GM19043 (cell line): ENCODE measurements at regions not wholly inside any gene's neighbourhood (a gene's known extent, or its start where the extent isn't known, plus 50 kb on each side); places are given as distances from the start of the nearest gene placed in this dataset.

Experiments
- ATAC-seq: cut with Tn5 transposase; IDR thresholded peaks from one replicate; pipeline ENCODE4 v1.9.1; 2021; ENCODE audit warnings: low read depth; ENCODE audit not compliant: unreplicated experiment

DNA sequence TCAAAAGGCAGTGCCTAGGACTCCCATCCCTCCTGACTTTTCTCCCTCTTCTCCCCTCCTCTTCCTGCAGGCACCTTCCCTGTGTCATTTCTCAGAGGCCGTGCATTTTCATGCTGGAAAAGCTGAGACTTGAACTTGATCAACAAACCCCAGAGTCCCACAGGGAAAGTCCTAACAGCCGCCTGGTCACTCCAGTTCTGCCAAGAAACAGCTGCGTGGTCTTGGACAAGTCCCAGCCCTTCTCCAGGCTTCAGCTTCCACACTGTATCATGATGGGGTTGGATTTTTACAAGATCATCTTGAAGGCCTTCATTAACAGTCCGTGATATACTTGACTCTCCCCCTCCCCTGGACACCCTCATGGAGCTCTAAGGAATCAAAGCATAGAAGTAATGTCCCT, 366.0 kb downstream of the BCOR start:
- no peak for ATAC-seq

- no peak for ATAC-seq
Observed at GRCh38 chrX:39733745-39734144, 364.0 kb downstream of the BCOR start.

- ATAC-seq, result no peak
Observed at GRCh38 chrX:39734174-39734776, 363.5 kb downstream of the BCOR start.

GRCh38 chrX:39736216-39737211, 361.2 kb downstream of the BCOR start:
- ATAC-seq, result no peak

- ATAC-seq, result no peak
Observed at GRCh38 chrX:39739585-39739984, 358.2 kb downstream of the BCOR start.

DNA sequence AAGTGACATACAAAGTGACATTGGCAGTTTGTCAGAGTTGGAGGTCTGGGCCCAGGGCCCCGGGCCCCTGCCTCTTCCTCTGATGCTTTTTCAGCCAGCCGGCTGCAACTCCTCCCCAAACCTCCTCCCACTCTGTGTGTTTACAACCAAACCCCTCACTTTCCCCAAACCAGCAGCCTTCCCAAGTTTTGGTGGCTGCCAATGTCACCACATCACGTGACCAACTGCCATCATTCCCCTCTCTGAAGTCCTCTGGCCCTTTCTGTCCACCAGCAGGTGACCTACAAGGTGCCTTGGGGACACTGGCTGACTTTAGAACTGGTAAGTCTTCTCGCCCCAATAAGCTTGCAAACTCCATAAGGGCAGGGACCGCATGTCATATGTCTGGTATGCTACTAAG, 357.7 kb downstream of the BCOR start:
- ATAC-seq, result no peak

DNA sequence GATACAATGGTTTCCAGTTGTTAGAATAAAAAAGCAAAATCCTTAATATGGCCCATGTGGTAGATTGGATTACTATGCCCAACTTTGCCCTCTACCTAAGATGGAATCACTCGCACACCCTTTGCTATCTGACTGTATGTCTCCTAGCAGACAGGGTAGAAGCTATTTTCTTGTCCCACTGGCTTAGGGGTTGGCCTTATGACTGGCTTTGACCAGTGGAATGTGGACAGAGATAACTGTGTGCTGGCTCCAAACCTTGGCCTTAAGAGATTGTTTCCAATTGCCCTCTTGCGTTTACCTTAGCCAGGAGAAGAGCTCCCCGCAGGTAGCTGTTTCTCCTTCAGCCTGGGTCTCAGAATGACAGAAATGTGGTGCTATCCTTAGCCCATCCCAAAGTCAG, 355.9 kb downstream of the BCOR start:
- ATAC-seq, result no peak

- ATAC-seq, result no peak
Observed at GRCh38 chrX:39745818-39746217, 351.9 kb downstream of the BCOR start.

DNA sequence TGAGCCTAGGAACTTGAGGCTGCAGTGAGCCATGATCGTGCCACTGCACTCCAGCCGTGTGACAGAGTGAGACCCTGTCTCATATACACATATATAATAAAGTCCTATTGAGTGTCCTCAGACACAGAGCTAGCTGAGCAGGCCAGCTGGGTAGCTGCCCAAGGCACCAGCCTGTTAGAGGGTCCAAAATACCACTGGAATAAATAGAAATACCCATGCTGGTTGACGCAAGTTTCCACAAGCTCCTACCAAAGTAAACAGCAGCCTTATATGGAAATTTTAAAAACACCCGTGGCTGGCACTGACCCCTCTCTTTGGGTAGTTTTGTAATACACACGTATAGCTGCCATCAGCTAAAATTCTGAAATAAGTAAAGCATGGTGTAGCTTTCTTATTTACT, 348.6 kb downstream of the BCOR start:
- no peak for ATAC-seq

DNA sequence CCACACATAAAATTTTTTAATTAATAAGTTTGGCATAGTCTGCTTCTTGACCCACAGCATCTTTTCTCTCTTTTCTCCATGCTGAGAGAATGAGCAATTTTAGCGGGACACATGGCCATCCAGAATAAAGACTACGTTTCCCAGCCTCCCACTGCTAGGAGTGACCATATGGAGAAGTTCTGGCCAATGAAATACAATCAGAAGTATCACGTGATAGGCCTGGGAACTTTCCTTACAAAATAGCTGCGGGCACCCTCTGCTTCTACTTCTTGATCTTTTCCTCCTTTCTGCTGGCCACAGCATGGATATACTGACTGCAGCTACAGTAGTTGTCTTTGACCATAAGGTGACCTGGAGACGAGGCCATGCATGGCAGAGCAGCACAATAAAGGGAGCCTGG, 348.0 kb downstream of the BCOR start:
- no peak for ATAC-seq

GRCh38 chrX:39750256-39750790, 347.4 kb downstream of the BCOR start:
- ATAC-seq, result no peak

DNA sequence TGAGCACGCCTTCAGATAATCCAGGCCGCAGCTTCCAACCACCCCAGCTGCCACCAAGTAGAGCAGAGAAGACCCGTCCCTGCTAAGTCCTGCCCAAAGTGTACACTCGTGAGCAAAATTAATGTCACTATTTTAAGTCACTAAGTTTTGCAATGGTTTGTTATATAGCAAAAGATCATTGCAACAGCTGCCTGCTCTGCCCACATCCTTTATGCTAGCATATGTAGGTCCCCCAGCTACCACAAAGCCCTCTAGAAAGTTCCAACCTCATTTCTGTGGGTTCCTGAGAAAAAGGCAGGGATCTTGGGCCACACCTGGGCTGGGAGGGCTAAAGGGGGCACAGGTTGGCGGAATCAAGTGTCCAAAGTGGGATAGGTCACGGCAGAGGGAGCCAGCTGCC, 346.9 kb downstream of the BCOR start:
- ATAC-seq, result no peak

DNA sequence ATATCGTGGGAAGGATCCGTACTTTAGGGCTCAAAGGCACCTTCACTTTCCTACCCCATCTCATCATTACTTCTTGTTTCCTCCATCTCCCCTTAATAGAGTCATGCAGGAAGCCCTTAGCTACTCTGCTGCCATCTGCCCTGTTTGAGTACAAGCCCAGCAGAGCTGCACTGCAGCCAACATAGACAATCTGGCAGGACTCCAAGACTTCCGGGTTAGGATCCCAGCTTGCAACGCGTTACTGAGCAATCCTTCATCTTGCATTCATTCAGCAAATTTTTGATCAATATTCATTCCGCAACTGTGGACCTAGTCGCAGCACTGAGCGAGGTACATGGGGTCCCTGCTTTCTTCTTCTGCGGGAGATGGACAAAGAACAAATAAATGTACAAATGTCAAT, 344.9 kb downstream of the BCOR start:
- no peak for ATAC-seq

- ATAC-seq, result no peak
Observed at GRCh38 chrX:39753293-39753996, 344.3 kb downstream of the BCOR start.

DNA sequence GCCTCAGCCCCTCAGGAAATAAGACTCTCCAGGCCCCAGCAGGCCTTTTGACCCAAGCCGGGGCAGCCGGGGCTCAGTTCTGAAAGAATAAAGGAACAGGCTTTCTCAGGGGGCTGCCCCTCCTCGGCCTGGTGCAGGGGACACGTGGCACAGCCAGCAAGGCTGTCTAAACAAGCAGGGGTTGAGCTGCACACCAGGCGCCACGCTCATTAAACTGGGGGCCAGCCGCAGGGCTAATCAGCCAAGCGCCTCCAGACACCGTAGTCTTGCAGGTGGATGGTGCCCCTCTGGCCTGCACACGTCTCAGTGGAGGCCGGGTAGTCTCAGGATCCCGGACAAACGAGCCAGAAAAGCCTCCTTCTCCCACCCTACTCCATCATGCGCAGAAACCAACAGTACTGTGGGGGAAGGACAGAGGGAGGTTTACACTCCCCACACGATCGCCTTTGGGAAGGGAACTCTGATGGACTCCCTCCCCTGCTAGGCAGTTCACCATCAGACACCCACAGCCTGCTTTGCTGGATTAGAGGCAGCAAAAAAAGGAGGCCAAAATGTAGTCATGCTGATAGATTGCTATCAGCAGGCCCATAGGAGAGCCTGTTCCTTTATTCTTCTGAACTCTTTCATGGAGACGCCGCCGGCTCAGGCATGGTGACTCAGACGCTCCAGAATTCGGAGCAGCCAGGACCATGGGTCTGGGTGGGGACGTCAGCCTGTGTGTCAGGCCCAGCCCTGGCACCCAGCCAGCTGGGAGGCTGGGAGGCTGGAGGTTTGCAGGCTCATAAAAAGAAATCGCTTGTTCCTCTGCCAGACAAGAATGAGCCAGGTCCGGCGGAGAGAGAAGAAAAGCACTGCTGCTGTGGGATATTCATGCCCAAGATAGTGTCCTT, 342.4 kb downstream of the BCOR start:
- no peak for ATAC-seq

GRCh38 chrX:39756086-39756883, 341.5 kb downstream of the BCOR start:
- ATAC-seq, result no peak

DNA sequence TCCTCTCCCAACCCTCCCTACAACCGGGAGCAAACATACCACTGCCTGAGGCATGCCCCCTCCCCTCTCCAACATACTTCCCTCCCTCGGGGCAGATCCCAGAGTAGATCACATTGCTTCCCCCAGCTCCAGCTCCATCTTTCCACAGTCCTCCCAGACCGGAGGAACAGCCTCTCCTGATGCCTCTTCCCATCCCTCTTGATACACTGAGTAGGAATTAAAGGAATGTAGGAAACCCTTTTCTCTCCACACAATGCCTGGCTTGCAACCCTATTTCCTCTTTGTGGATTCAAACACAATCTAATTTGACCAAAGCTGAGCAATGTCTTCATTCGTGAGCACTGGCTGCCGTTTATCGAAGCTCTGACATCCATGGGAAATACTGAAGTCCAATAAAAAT, 339.8 kb downstream of the BCOR start:
- no peak for ATAC-seq

- no peak for ATAC-seq
Observed at GRCh38 chrX:39758791-39759525, 338.8 kb downstream of the BCOR start.
